ENCODE measurements at regions not wholly inside any gene's neighbourhood (a gene's known extent, or its start where the extent isn't known, plus 50 kb on each side); places are given as distances from the start of the nearest gene placed in this dataset.

DNA sequence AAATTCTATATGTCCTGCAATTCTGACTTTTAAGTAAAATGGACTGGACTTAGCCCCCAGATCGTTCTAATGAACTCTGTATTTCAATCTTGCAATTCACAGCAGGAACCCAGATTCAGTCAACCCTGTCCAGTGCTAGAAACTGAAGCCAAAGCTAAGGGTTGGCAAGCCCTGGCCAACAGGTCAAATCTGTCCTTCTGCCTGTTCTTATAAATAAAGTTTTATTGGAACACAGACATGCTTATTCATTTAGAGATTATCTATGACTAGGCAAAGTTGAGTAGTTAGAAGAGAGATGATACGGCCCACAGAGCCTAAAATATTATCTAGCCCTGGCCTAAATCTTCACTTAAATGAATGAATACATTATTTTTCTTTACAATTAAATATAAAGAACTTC, 339.2 kb upstream of the JARID2 start:
- Histone ChIP-seq H2AFZ (ENCODE audit: low read length) (no peak overlapping the region), H3K9ac (ENCODE audit: insufficient read depth, low read length) (no peak overlapping the region), H4K20me1 (ENCODE audit: control insufficient read depth, extremely low read depth, insufficient read depth, low read length) (no peaks in the 10 kb centered on the region), H3K27me3 (ENCODE audit: control insufficient read depth, insufficient read depth, low read length) (no peaks in the 10 kb centered on the region), H3K4me2 (ENCODE audit: extremely low read depth, insufficient read depth, low read length) (no peak overlapping the region), H3K79me2 (ENCODE audit: control insufficient read depth, insufficient read depth, low read length) (no peaks in the 10 kb centered on the region), H3K9me3 (ENCODE audit: control insufficient read depth, insufficient read depth, low read depth, low read length) (no peaks in the 10 kb centered on the region), H3K36me3 (ENCODE audit: control insufficient read depth, insufficient read depth, low read length) (no peaks in the 10 kb centered on the region), H3K4me3 (replicated peaks in 1 of 4; ENCODE audit: control extremely low read depth in 1 of 4, insufficient read depth in 1 of 4, low read depth in 3 of 4, low read length in 4 of 4) (no peak overlapping the region), H3K4me1 (ENCODE audit: control insufficient read depth, extremely low read depth, insufficient read depth, low read length) (peaks cover 3% of the 10 kb centered on the region), H3K27ac (ENCODE audit: insufficient read depth, low read length) (no peak overlapping the region)
- TF ChIP-seq, protein P1, sequence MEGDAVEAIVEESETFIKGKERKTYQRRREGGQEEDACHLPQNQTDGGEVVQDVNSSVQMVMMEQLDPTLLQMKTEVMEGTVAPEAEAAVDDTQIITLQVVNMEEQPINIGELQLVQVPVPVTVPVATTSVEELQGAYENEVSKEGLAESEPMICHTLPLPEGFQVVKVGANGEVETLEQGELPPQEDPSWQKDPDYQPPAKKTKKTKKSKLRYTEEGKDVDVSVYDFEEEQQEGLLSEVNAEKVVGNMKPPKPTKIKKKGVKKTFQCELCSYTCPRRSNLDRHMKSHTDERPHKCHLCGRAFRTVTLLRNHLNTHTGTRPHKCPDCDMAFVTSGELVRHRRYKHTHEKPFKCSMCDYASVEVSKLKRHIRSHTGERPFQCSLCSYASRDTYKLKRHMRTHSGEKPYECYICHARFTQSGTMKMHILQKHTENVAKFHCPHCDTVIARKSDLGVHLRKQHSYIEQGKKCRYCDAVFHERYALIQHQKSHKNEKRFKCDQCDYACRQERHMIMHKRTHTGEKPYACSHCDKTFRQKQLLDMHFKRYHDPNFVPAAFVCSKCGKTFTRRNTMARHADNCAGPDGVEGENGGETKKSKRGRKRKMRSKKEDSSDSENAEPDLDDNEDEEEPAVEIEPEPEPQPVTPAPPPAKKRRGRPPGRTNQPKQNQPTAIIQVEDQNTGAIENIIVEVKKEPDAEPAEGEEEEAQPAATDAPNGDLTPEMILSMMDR (conservative IDR thresholded peaks at IDR 0.05 in 1 of 2, IDR thresholded peaks at IDR 0.05 in 1 of 2; ENCODE audit: low read depth in 1 of 2, low read length in 2 of 2) = no peak
- no peak for TF ChIP-seq EZH2 (IDR thresholded peaks at IDR 0.05; ENCODE audit: low read length, missing control alignments)
- no peak for DNase-seq (ENCODE audit: low read depth in 2 of 2)

DNA sequence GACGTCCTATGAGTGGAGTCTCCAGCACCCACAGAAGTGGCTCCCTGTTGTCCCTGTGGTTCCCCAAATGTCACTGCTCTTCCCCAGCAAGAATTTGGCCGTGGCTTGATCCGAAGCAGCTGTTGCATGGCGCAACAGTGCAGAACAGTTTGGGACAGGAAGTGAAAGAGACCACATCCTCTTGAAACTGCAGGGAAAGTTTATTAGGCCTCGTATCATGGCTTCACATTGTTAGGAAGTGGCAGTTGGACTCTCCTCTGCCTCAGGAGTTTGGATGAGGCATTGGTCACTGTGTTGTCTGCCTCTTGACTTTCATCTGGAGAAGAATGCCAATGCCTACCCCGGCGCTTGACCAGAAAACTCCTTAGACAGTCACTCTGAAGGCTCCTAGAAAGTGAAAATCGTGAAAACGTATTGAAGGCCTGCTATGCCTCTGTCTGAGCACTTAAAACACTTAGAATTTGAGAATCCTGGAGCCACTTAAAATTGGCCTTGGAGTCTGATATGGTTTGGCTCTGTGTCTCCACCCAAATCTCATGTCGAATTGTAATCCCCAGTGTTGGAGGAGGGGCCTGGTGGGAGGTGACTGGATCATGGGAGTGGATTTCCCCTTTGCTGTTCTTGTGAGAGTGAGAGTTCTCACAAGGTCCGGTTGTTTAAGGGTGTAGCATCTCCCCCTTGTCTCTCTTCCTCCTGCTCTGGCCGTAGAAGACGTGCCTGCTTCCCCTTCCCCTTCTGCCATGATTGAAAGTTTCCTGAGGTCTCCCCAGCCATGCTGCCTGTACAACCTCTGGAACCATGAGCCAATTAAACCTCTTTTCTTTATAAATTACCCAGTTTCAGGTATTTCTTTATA, 334.9 kb upstream of the JARID2 start:
- Histone ChIP-seq H3K9me3 (ENCODE audit: control insufficient read depth, insufficient read depth, low read depth, low read length) (no peaks in the 10 kb centered on the region), H3K4me1 (ENCODE audit: control insufficient read depth, extremely low read depth, insufficient read depth, low read length) (peaks cover 3% of the 10 kb centered on the region), H2AFZ (ENCODE audit: low read length) (peak overlapping the region; percentile 74), H3K79me2 (ENCODE audit: control insufficient read depth, insufficient read depth, low read length) (no peaks in the 10 kb centered on the region), H3K9ac (ENCODE audit: insufficient read depth, low read length) (no peak overlapping the region), H3K36me3 (ENCODE audit: control insufficient read depth, insufficient read depth, low read length) (no peaks in the 10 kb centered on the region), H3K4me2 (ENCODE audit: extremely low read depth, insufficient read depth, low read length) (no peak overlapping the region), H3K27me3 (ENCODE audit: control insufficient read depth, insufficient read depth, low read length) (no peaks in the 10 kb centered on the region), H3K4me3 (replicated peaks in 1 of 4; ENCODE audit: control extremely low read depth in 1 of 4, insufficient read depth in 1 of 4, low read depth in 3 of 4, low read length in 4 of 4) (no peak overlapping the region), H3K27ac (ENCODE audit: insufficient read depth, low read length) (no peak overlapping the region), H4K20me1 (ENCODE audit: control insufficient read depth, extremely low read depth, insufficient read depth, low read length) (no peaks in the 10 kb centered on the region)
- TF ChIP-seq, protein P1 (conservative IDR thresholded peaks at IDR 0.05 in 1 of 2, IDR thresholded peaks at IDR 0.05 in 1 of 2; ENCODE audit: low read depth in 1 of 2, low read length in 2 of 2) = no peak
- TF ChIP-seq EZH2 (IDR thresholded peaks at IDR 0.05; ENCODE audit: low read length, missing control alignments) = no peak
- peak in 1 of 2 donors; percentile 48 for DNase-seq (ENCODE audit: low read depth in 2 of 2)

DNA sequence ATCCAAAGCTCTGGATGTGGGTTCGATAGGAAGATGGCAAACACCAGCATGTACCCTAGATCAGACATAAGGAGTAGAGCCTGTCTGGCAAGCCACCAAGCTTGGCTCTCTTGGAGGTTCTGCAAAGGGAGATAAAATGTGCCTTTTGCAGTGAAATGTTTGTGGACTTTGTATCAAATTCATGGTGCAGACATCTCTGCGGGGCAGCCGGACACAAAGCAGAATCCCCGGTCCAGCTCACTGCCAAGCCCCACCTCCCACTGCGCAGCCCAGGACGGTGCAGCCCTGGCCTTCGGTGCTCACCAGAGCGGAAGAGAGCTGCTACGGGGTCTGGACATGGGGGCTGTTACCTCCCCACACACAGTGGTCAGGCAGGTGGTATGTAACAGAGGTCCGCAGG, 333.6 kb upstream of the JARID2 start:
- H3K36me3 ChIP-seq (ENCODE audit: control insufficient read depth, insufficient read depth, low read length) = no peaks in the 10 kb centered on the region
- no peak for DNase-seq (ENCODE audit: low read depth in 2 of 2)
- no peak overlapping the region for H3K4me3 ChIP-seq (replicated peaks in 1 of 4; ENCODE audit: control extremely low read depth in 1 of 4, insufficient read depth in 1 of 4, low read depth in 3 of 4, low read length in 4 of 4)
- H3K9me3 ChIP-seq (ENCODE audit: control insufficient read depth, insufficient read depth, low read depth, low read length) = no peaks in the 10 kb centered on the region
- no peak overlapping the region for H2AFZ ChIP-seq (ENCODE audit: low read length)
- H4K20me1 ChIP-seq (ENCODE audit: control insufficient read depth, extremely low read depth, insufficient read depth, low read length) = no peaks in the 10 kb centered on the region
- H3K4me1 ChIP-seq (ENCODE audit: control insufficient read depth, extremely low read depth, insufficient read depth, low read length) = peaks cover 3% of the 10 kb centered on the region
- H3K27ac ChIP-seq (ENCODE audit: insufficient read depth, low read length) = no peak overlapping the region
- H3K79me2 ChIP-seq (ENCODE audit: control insufficient read depth, insufficient read depth, low read length) = no peaks in the 10 kb centered on the region
- no peak overlapping the region for H3K4me2 ChIP-seq (ENCODE audit: extremely low read depth, insufficient read depth, low read length)
- no peaks in the 10 kb centered on the region for H3K27me3 ChIP-seq (ENCODE audit: control insufficient read depth, insufficient read depth, low read length)
- no peak for TF ChIP-seq EZH2 (IDR thresholded peaks at IDR 0.05; ENCODE audit: low read length, missing control alignments)
- TF ChIP-seq, protein P1 (conservative IDR thresholded peaks at IDR 0.05 in 1 of 2, IDR thresholded peaks at IDR 0.05 in 1 of 2; ENCODE audit: low read depth in 1 of 2, low read length in 2 of 2) = no peak
- H3K9ac ChIP-seq (ENCODE audit: insufficient read depth, low read length) = no peak overlapping the region
